ENCODE measurements at regions not wholly inside any gene's neighbourhood (a gene's known extent, or its start where the extent isn't known, plus 50 kb on each side); places are given as distances from the start of the nearest gene placed in this dataset.

GRCh38 chr6:147817042-147817689 is 308.7 kb downstream of the SAMD5 start:
- DNase-seq (ENCODE audit: low read depth in 3 of 3) = no peak

GRCh38 chr6:147820520-147820919 is 312.0 kb downstream of the SAMD5 start:
- DNase-seq (ENCODE audit: low read depth in 3 of 3) = no peak

DNA sequence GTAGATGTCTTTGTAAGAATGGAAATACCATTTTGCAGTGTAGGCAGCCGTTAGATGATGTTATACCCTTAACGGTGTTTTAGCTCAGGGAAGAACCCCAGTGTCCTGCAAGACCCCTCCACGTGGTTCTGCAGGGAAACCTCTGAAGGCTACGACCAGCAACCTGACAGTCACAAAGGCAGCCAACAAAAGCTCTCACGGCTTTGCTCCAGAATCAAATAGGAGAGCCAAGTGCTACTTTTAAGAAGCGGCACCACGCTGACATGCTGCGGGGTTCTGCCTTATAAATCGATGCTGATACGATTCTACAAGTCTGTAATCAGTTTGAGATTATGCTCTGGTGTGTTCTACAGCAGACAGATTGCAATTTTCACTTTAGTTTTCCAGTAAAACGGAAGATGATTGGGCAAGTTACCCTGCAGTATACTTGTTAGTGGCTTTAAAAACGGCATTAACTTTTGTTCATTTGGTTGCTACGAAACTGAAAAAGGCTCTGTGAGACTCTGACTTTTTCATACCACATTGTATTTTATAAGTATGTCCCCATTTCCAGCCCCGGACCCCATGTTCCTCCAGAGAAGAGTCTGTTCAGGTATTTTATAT is 312.9 kb downstream of the SAMD5 start:
- no peak for DNase-seq (ENCODE audit: low read depth in 3 of 3)

DNA sequence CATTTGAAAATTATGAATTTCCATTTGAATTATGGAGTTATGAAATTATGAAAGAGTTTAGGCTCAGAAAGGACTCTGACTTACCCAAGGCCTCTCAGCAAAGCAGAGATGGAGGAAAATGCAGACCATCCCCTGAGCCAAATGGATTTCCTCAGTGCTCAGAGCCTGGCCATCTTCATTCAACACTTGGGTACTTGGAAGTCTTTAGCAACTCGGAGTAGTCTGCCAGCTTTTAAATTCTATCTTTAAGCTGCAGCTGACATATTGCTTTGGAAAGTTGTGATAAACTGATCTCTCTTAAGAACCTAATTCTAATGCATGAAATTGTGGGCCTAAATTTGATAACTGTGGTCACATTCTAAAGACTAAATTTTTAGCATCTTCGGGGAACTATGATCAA is 315.4 kb downstream of the SAMD5 start:
- no peak for DNase-seq (ENCODE audit: low read depth in 3 of 3)

GRCh38 chr6:147825848-147826247 is 317.4 kb downstream of the SAMD5 start:
- no peak for DNase-seq (ENCODE audit: low read depth in 3 of 3)

- DNase-seq (ENCODE audit: low read depth in 3 of 3) = no peak
Observed at GRCh38 chr6:147826698-147827097, 318.2 kb downstream of the SAMD5 start.

- no peak for DNase-seq (ENCODE audit: low read depth in 3 of 3)
Observed at GRCh38 chr6:147829418-147829817, 320.9 kb downstream of the SAMD5 start.

DNA sequence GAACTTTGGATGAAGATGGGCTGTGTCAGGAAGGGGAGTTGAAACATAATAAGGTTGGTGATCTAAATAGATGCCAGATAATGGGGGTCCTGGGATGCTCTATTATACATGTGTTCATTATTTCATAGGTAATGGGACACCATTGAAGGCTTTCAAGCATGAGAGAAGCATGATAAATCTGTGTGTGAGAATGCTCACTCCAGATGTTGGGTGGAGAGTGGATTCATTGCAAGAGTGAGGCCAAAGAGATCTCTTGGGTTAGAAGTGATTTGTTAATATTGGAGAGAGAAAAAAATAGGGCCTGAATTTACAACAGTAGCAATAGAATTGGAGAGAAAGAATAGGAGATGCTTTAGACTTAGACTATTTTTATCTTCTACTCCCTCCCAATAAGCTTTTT is 321.3 kb downstream of the SAMD5 start:
- DNase-seq (ENCODE audit: low read depth in 3 of 3) = no peak

DNA sequence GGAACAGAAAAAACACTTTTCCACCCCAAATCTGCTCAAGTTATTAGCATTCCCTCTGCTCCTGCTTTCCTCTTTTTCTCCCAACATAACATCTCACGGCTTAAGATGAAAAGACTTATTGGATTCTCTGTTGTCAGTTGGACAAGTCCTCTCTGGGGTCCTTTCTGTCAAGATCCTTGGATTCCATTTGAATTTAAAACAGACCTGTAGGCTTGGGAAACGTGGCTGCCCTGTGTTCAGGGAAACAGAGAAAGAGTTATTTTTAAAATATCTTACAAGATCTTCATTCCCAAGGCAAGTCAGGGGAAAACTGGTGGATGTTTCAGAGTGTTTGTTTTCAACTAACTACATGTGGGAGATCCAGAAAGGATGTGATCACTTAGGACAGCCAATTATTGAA is 322.9 kb downstream of the SAMD5 start:
- no peak for DNase-seq (ENCODE audit: low read depth in 3 of 3)

- DNase-seq (ENCODE audit: low read depth in 3 of 3) = no peak
Observed at GRCh38 chr6:147833607-147834006, 325.1 kb downstream of the SAMD5 start.

DNA sequence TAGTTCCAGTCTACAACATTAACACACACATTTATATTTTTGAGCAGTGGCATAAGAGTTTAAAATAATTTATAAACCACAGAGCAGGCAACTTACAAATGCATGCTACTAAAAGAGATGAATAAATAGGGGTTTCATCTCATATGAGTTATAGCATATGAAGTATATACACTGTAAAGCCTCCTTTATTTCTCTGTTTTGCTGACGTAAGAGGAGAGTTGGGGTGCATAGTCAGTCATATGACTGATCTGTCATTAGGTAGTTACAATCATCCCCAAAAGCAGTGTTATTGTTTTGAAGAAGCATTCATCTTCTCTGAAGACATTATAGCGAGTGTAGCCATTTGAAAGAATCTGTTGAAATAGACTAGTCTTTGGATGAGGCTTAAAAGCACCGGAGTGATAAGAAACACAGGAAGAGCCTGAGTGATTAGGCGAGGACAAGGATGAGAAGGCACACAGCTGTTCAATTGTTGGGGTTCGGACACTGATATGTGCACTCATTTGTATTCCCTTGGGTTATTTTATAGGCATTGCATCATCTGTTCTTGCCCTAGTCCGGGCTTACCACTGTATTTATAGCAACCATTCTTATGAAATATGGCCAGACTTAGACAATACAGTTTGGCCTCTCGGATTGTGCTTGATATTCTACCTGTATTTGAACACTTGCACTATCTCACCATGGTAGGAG is 325.7 kb downstream of the SAMD5 start:
- DNase-seq (ENCODE audit: low read depth in 3 of 3) = no peak

DNA sequence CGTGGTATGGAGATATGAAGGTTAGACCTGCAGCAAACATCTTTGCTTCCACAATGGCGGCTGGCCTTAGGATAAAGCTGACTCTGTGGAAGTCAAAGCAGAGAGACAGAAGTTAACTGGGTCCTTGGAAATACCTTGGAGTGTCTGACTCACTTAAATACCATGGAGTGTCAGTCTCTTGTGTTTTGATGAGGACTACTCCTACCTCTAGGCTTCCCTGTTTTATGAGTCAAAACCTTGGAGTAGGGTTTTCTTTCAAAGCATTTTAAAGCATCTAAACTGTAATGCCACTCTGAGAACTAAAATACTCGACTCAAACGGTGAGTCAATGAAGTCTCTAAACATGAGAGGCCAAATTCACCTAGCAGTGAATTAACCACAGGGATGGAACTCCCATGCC is 329.1 kb downstream of the SAMD5 start:
- no peak for DNase-seq (ENCODE audit: low read depth in 3 of 3)

- no peak for DNase-seq (ENCODE audit: low read depth in 3 of 3)
Observed at GRCh38 chr6:147839708-147840610, 331.5 kb downstream of the SAMD5 start.

GRCh38 chr6:147841547-147842148 is 333.2 kb downstream of the SAMD5 start:
- no peak for DNase-seq (ENCODE audit: low read depth in 3 of 3)

DNA sequence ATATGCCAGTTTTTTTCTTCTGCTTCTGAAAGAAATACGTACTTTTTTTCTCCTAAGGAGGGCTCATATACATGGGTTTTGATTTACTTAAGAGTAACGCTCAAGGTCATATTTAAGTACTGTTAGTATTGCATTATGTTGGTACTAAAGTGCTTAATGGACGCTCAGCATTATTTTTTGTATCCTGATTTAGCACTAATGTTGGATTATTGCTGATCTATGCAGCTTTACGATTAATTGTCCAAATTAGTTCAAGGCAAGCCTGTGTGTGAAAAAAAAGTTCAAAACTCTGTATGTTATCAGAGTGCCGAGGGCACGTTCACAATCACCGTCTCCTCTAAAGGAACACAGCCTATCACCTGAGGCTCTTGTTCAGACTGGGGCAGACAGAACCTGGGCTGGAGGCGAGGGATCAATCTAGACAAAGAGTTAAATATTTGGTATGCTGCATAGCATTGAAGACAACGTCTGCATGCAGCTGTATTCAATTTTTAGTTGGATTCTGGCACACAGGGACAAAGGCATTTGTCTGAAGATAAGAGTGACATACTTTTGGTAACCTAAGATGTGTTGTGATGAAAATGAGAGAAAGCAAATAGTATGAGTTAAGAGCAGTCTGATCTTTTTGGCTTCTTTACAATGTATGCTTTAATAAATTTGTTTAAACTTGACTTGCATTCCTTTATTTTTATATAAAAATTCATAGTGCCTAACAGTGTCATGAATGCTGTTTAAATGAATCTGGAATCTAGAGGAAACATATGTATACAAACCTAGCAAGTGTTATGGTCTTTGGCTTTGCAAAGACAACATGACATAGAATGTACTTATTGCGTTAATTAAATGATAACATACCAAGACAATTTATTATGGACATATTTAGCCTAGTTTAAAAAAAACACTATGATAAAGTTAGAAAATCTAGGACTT is 341.2 kb downstream of the SAMD5 start:
- no peak for DNase-seq (ENCODE audit: low read depth in 3 of 3)

DNA sequence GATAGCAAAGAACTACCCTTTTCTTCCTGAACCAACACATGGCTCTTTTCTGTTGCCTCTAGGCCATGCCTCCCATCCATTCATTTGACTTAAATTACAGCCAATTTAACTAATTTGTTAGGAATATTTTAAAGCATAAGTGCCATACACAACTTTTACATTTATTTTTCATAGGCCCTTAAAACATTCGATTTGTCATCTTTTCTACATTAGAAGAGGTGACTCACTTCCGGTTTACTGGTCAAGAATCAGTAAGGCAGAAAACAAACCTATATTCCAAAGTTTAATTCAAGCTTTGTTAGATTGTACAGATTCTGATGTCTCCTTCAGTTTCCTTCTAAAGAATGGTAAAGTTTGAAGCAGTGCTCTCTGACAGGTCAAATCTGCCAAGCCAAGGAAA is 344.3 kb downstream of the SAMD5 start:
- no peak for DNase-seq (ENCODE audit: low read depth in 3 of 3)

- no peak for DNase-seq (ENCODE audit: low read depth in 3 of 3)
Observed at GRCh38 chr6:147853574-147853973, 345.1 kb downstream of the SAMD5 start.

DNA sequence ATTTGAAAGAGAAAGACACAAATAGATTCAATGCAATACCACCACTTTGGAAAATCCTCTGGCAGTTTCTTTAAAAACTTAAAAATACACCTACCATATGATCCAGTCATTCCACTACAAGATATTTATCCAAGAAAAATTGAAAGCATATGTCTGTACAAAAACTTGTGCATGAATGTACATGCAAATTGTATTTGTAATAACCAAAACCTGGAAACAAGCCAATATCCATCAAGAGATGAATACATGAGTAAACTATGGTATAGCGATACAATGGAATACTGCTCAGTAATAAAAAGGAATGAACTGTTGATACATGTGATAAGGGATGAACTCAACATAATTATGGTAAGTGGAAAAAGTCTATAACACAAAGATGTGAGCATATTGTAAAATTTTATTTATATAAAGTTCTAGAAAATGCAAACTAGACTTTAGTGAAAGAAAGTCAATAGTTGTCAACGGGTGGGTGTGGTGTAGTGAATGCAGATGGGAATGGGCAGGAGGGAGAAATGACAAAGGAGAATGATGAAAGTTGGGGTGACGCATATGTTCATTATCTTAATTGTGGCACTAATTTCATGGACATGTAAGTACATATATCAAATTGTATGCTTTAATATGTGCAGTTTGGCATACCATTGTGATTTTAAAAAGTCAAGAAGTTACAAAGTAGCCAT is 347.5 kb downstream of the SAMD5 start:
- no peak for DNase-seq (ENCODE audit: low read depth in 3 of 3)

- DNase-seq (ENCODE audit: low read depth in 3 of 3) = no peak
Observed at GRCh38 chr6:147856687-147857086, 348.2 kb downstream of the SAMD5 start.

GRCh38 chr6:147858421-147858820 is 349.9 kb downstream of the SAMD5 start:
- no peak for DNase-seq (ENCODE audit: low read depth in 3 of 3)
